Chondrocyte (in vitro differentiated cells): ENCODE measurements at regions not wholly inside any gene's neighbourhood (a gene's known extent, or its start where the extent isn't known, plus 50 kb on each side); places are given as distances from the start of the nearest gene placed in this dataset.

Experiments used
- DNase-seq: peaks from one replicate; pipeline ENCODE4 v3.0.0; 2021; ENCODE audit warnings: mixed read lengths, low spot score
- H3K27ac Mint-ChIP-seq: one replicate; pipeline ENCODE4 v1.8.0; 2021; ENCODE audit warnings: mild to moderate bottlenecking, moderate library complexity, mixed read lengths; ENCODE audit not compliant: unreplicated experiment
- H3K27me3 Mint-ChIP-seq: 2 replicates; pipeline ENCODE4 v1.8.0; 2021; ENCODE audit warnings: low read depth, mixed read lengths
- H3K36me3 Mint-ChIP-seq: 2 replicates; pipeline ENCODE4 v1.8.0; 2021; ENCODE audit warnings: low read depth, mixed read lengths
- H3K4me1 Mint-ChIP-seq: 2 replicates; pipeline ENCODE4 v1.8.0; 2021; ENCODE audit warnings: low read depth, mild to moderate bottlenecking, mixed read lengths
- H3K4me3 Mint-ChIP-seq: one replicate; pipeline ENCODE4 v1.8.0; 2021; ENCODE audit warnings: mild to moderate bottlenecking, moderate library complexity, mixed read lengths; ENCODE audit not compliant: unreplicated experiment
- H3K9me3 Mint-ChIP-seq: 2 replicates; pipeline ENCODE4 v1.8.0; 2021; ENCODE audit warnings: low read depth, mixed read lengths
- CTCF ChIP-seq: fragments of 200-600 bp; sonication (generic); IDR thresholded peaks from 2 replicates; pipeline ENCODE4 v1.5.0; 2021; ENCODE audit warnings: antibody characterized with exemption, mild to moderate bottlenecking, moderate library complexity

- DNase-seq = no peak
- Mint-ChIP-seq H3K36me3 (no peaks in the 10 kb centered on the region), H3K27ac (no peak overlapping the region), H3K27me3 (no peaks in the 10 kb centered on the region), H3K4me3 (no peak overlapping the region), H3K9me3 (no peaks in the 10 kb centered on the region), H3K4me1 (no peaks in the 10 kb centered on the region)
- TF ChIP-seq CTCF = no peak
These were observed 877.7 kb upstream of the CDH8 start for GRCh38 chr16:62913924-62914323.

GRCh38 chr16:62913333-62913732, 877.1 kb upstream of the CDH8 start:
- H3K36me3 Mint-ChIP-seq = no peaks in the 10 kb centered on the region
- no peak overlapping the region for H3K27ac Mint-ChIP-seq
- no peaks in the 10 kb centered on the region for H3K9me3 Mint-ChIP-seq
- no peak for TF ChIP-seq CTCF
- no peak overlapping the region for H3K4me3 Mint-ChIP-seq
- no peak for DNase-seq
- no peaks in the 10 kb centered on the region for H3K4me1 Mint-ChIP-seq
- H3K27me3 Mint-ChIP-seq = no peaks in the 10 kb centered on the region

- no peaks in the 10 kb centered on the region for H3K36me3 Mint-ChIP-seq
- no peak overlapping the region for H3K27ac Mint-ChIP-seq
- H3K4me1 Mint-ChIP-seq = no peaks in the 10 kb centered on the region
- H3K9me3 Mint-ChIP-seq = no peaks in the 10 kb centered on the region
- no peak for TF ChIP-seq CTCF
- no peak overlapping the region for H3K4me3 Mint-ChIP-seq
- no peaks in the 10 kb centered on the region for H3K27me3 Mint-ChIP-seq
- no peak for DNase-seq
These were observed 873.4 kb upstream of the CDH8 start for GRCh38 chr16:62909597-62909996.

GRCh38 chr16:62907562-62907961, 871.3 kb upstream of the CDH8 start:
- no peak for TF ChIP-seq CTCF
- Mint-ChIP-seq H3K9me3 (no peaks in the 10 kb centered on the region), H3K27me3 (no peaks in the 10 kb centered on the region), H3K27ac (no peak overlapping the region), H3K4me1 (no peaks in the 10 kb centered on the region), H3K4me3 (no peak overlapping the region), H3K36me3 (no peaks in the 10 kb centered on the region)
- no peak for DNase-seq

- Mint-ChIP-seq H3K4me1 (no peaks in the 10 kb centered on the region), H3K9me3 (no peaks in the 10 kb centered on the region), H3K27me3 (no peaks in the 10 kb centered on the region), H3K4me3 (no peak overlapping the region), H3K36me3 (no peaks in the 10 kb centered on the region), H3K27ac (no peak overlapping the region)
- TF ChIP-seq CTCF = no peak
- DNase-seq = no peak
These were observed 867.8 kb upstream of the CDH8 start for GRCh38 chr16:62903961-62904502.
